Panc1 (cell line): ENCODE measurements at regions not wholly inside any gene's neighbourhood (a gene's known extent, or its start where the extent isn't known, plus 50 kb on each side); places are given as distances from the start of the nearest gene placed in this dataset.

Experiments
- ATAC-seq: fragments of 200-7000 bp; cut with Tn5 transposase; 2 replicates; pipeline ENCODE4 v1.9.1; 2020; ENCODE audit warnings: mild to moderate bottlenecking, moderate library complexity
- BruUV-seq: library from RNA; stranded (reverse); fragments of 400-500 nt; replicated peaks from 2 replicates; lab custom pipeline; 2021; lab: Mats Ljungman, UMichigan
- CTCF ChIA-PET: fragments of 300-600 bp; sonication (Branson Sonifier 250); formaldehyde crosslinking; loops from one replicate; lab custom pipeline; 2022; ENCODE audit warnings: antibody characterized with exemption; lab: Charles Lee
- POLR2A ChIA-PET: fragments of 300-600 bp; sonication (Branson Sonifier 250); formaldehyde crosslinking; loops from one replicate; lab custom pipeline; 2022; ENCODE audit warnings: antibody characterized with exemption; lab: Charles Lee
- DNase-seq: peaks from one replicate; pipeline ENCODE4 v3.0.0-alpha.2; 2010; ENCODE audit warnings: low read depth, low spot score
- H3K27ac ChIP-seq: 2 replicates; pipeline ENCODE4 v1.5.1; 2011; ENCODE audit warnings: mild to moderate bottlenecking, low read length, inconsistent platforms
- H3K27me3 ChIP-seq: fragments of 200-500 bp; sonication (Bioruptor generic); 2 replicates; pipeline ENCODE4 v1.6.0; 2014; ENCODE audit warnings: low read length, inconsistent platforms; ENCODE audit not compliant: control insufficient read depth, insufficient read depth
- H3K36me3 ChIP-seq: fragments of 200-500 bp; sonication (Bioruptor generic); 2 replicates; pipeline ENCODE4 v1.5.1; 2014; ENCODE audit warnings: inconsistent platforms, mild to moderate bottlenecking, low read length, moderate library complexity; ENCODE audit not compliant: control insufficient read depth, insufficient read depth
- H3K4me1 ChIP-seq: 2 replicates; pipeline ENCODE4 v1.5.1; 2011; ENCODE audit warnings: inconsistent platforms, mild to moderate bottlenecking, low read length, moderate library complexity; ENCODE audit not compliant: control insufficient read depth, insufficient read depth
- H3K4me3 ChIP-seq, 2 experiments: 2 replicates each; pipeline ENCODE4 v1.5.1; 2011 to 2012; ENCODE audit warnings: low read depth in 2 of 2, low read length in 2 of 2, mild to moderate bottlenecking in 2 of 2, inconsistent platforms in 1 of 2, moderate library complexity in 1 of 2
- H3K9me3 ChIP-seq: fragments of 200-500 bp; sonication (Bioruptor generic); 2 replicates; pipeline ENCODE4 v1.5.1; 2014; ENCODE audit warnings: low read depth, mild to moderate bottlenecking, inconsistent platforms, low read length, moderate library complexity; ENCODE audit not compliant: control insufficient read depth, insufficient read depth
- CTCF ChIP-seq: fragments of 450-650 bp; IDR thresholded peaks from 2 replicates; pipeline ENCODE4 v1.5.1; 2017; ENCODE audit warnings: mild to moderate bottlenecking
- POLR2AphosphoS5 ChIP-seq: IDR thresholded peaks from 2 replicates; pipeline ENCODE4 v1.6.1; 2012; ENCODE audit warnings: mild to moderate bottlenecking, low read depth, low read length, moderate library complexity
- REST ChIP-seq, 2 experiments: IDR thresholded peaks; 2 replicates each; pipeline ENCODE4 v1.6.1; 2011 to 2012; ENCODE audit warnings: low read depth in 2 of 2, control low read depth in 1 of 2, low read length in 1 of 2, mild to moderate bottlenecking in 1 of 2, moderate library complexity in 1 of 2; ENCODE audit not compliant: insufficient read depth in 1 of 2
- SIN3A ChIP-seq: IDR thresholded peaks from 2 replicates; pipeline ENCODE4 v1.6.1; 2012; ENCODE audit warnings: low read depth, mild to moderate bottlenecking, low read length, moderate library complexity, borderline replicate concordance; ENCODE audit not compliant: insufficient read depth
- TCF7L2 ChIP-seq: IDR thresholded peaks from 2 replicates; pipeline ENCODE4 v1.6.1; 2011; ENCODE audit warnings: mild to moderate bottlenecking, low read depth, low read length, inconsistent platforms
- in situ Hi-C: cut with HindIII; loops from 2 replicates; pipeline ENCODE4 v1.10.0; 2016; ENCODE audit warnings: low sequenced_read_pairs, low pct_unique_long_range_greater_than_20kb
- intact Hi-C: fragments of 100-400 bp; cut with micrococcal nuclease; formaldehyde crosslinking; loops from one replicate; pipeline ENCODE4 v1.10.0; 2022; ENCODE audit not compliant: unreplicated experiment

DNA sequence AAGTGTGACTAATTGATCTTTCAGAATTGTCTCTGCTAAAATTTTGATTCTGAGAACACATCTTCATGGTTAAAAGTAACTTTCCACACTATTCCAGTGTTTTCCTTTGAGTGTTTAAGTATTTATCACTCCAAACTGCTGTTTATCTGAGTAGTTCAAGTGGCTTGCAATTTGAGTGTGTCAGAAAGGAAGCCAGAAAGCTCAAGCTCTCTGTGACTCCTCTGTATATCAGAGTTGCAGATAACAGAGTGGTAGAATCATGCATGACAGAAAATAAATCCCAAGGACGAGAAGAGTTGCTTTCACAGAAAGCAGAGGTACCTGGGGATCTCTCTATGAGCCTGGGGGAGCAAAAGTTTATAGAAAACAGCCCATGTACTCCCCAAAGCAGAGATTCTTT lies 130.0 kb downstream of the CYB561 start:
- H3K36me3 ChIP-seq = no peaks in the 10 kb centered on the region
- no peak overlapping the region for H3K4me3 ChIP-seq
- intact Hi-C loops = no loop called here
- no peak overlapping the region for H3K27ac ChIP-seq
- in situ Hi-C loops = no loop called here
- H3K27me3 ChIP-seq = no peaks in the 10 kb centered on the region
- H3K9me3 ChIP-seq = no peaks in the 10 kb centered on the region
- TF ChIP-seq POLR2AphosphoS5 (no peak), TCF7L2 (no peak), SIN3A (no peak), REST (IDR thresholded peaks at IDR 0.05; ENCODE audit: insufficient read depth in 1 of 2, low read depth in 2 of 2, low read length in 1 of 2) (no peak), CTCF (no peak)
- CTCF ChIA-PET = no interaction called here
- H3K4me1 ChIP-seq = no peaks in the 10 kb centered on the region
- no peak for DNase-seq
- no TSS peak for BruUV-seq
- POLR2A ChIA-PET = no interaction called here
- no peak for ATAC-seq

DNA sequence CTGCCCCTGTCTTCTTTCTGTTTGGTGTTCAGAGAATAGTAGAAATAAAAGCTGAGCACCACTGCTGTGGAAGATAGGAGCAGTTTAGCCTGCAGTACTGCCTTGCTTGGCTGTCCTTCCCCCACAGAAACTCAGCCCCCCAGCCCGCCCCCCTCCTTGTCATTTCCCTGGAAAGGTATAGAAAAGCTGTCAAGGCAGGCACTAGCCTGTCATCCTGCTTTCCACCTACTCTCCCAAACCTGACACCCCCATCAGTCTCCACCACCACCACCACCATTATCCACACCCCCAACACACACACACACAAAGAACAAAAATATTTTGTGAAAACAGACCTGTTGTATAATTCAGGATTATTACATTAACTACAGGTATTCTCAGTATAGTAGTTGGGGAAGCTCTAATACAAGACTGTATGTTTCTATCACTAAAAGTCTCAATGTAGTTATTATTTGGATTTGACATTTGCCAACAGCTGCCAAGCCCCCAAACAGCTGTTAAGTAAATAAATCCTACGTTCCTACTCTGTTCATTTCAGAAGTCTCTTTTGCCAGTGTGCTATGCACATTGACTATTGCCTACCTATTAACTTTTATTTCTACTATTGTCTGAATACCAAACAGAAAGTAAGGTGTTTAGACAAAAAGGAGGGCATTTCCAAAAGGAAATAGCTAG lies 128.8 kb downstream of the CYB561 start:
- POLR2A ChIA-PET = no interaction called here
- ATAC-seq (no peak), DNase-seq (no peak)
- Histone ChIP-seq H3K27me3 (no peaks in the 10 kb centered on the region), H3K4me3 (no peak overlapping the region), H3K36me3 (no peaks in the 10 kb centered on the region), H3K27ac (no peak overlapping the region), H3K9me3 (no peaks in the 10 kb centered on the region), H3K4me1 (no peaks in the 10 kb centered on the region)
- intact Hi-C loops = no loop called here
- in situ Hi-C loops = no loop called here
- CTCF ChIA-PET = interaction anchor here (0.9 kb wide), 1 partner anchor 348 kb away, joined by 5 read pairs; no protein-coding TSS in a partner anchor
- TF ChIP-seq REST (IDR thresholded peaks at IDR 0.05; ENCODE audit: insufficient read depth in 1 of 2, low read depth in 2 of 2, low read length in 1 of 2) (no peak), POLR2AphosphoS5 (no peak), CTCF (no peak), TCF7L2 (no peak), SIN3A (no peak)
- no TSS peak for BruUV-seq
